GM12878 (cell line): ENCODE measurements at regions not wholly inside any gene's neighbourhood (a gene's known extent, or its start where the extent isn't known, plus 50 kb on each side); places are given as distances from the start of the nearest gene placed in this dataset.

ENCODE experiments used
- ATAC-seq: fragments of 200-7000 bp; cut with Tn5 transposase; 3 replicates; pipeline ENCODE4 v1.9.1; 2020; ENCODE audit warnings: mild to moderate bottlenecking, moderate library complexity
- BruUV-seq: library from RNA; stranded (reverse); fragments of 400-500 nt; replicated peaks from 2 replicates; lab custom pipeline; 2021; lab: Mats Ljungman, UMichigan
- CTCF ChIA-PET: fragments of 300-600 bp; sonication (Branson Sonifier 250); formaldehyde crosslinking; extraction: SDS; loops from one replicate; lab custom pipeline; 2021; ENCODE audit warnings: inconsistent platforms; lab: Yijun Ruan, JAX
- POLR2A ChIA-PET: fragments of 350-600 bp; formaldehyde crosslinking; extraction: SDS; loops from one replicate; lab custom pipeline; 2021; ENCODE audit warnings: inconsistent platforms; lab: Charles Lee
- RAD21 ChIA-PET: fragments of 300-600 bp; sonication (Branson Sonifier 250); formaldehyde crosslinking; loops from one replicate; lab custom pipeline; 2023; ENCODE audit warnings: antibody characterized with exemption; ENCODE audit not compliant: unreplicated experiment; lab: Charles Lee
- SMC1A ChIA-PET: fragments of 300-600 bp; sonication (Branson Sonifier 250); formaldehyde crosslinking; loops from one replicate; lab custom pipeline; 2023; ENCODE audit not compliant: unreplicated experiment, uncharacterized antibody; lab: Charles Lee
- DNase-seq: peaks from one replicate; pipeline ENCODE4 v3.0.0-alpha.2; 2011; ENCODE audit warnings: low read depth, low spot score
- FAIRE-seq: peaks from 3 replicates; lab custom pipeline; 2011; peaks lifted over from hg19 to GRCh38; lab: Jason Lieb, UNC
- H2AFZ ChIP-seq: 2 replicates; pipeline ENCODE4 v1.6.0; 2011; ENCODE audit warnings: low read depth, low read length, control low read depth; ENCODE audit not compliant: control insufficient read depth
- H3K27ac ChIP-seq: 2 replicates; pipeline ENCODE4 v1.5.1; 2011; ENCODE audit warnings: control low read depth; ENCODE audit not compliant: control insufficient read depth, insufficient read depth
- H3K27me3 ChIP-seq, 2 experiments: replicated peaks in 1 of 2; 2 replicates each; pipeline versions ENCODE4 v1.6.0 to v1.6.1; 2011; ENCODE audit warnings: low read length in 1 of 2; ENCODE audit not compliant: control insufficient read depth in 2 of 2, insufficient read depth in 2 of 2
- H3K36me3 ChIP-seq, 2 experiments: 2 replicates each; pipeline ENCODE4 v1.5.1; 2011; ENCODE audit warnings: low read length in 1 of 2; ENCODE audit not compliant: control insufficient read depth in 2 of 2, insufficient read depth in 2 of 2
- H3K4me1 ChIP-seq: 2 replicates; pipeline ENCODE4 v1.6.1; 2011; ENCODE audit warnings: mild to moderate bottlenecking, low read length, moderate library complexity, mixed read lengths; ENCODE audit not compliant: control insufficient read depth, insufficient read depth
- H3K4me2 ChIP-seq: 2 replicates; pipeline ENCODE4 v1.6.0; 2011; ENCODE audit warnings: control low read depth; ENCODE audit not compliant: control insufficient read depth, insufficient read depth
- H3K4me3 ChIP-seq: fragments of 200-600 bp; sonication (generic); 2 replicates; pipeline ENCODE4 v1.5.1; 2016
- H3K79me2 ChIP-seq: 2 replicates; pipeline ENCODE4 v1.6.0; 2011; ENCODE audit warnings: low read length; ENCODE audit not compliant: control insufficient read depth, insufficient read depth
- H3K9ac ChIP-seq: 2 replicates; pipeline ENCODE4 v1.8.0; 2011; ENCODE audit warnings: low read length, control low read depth, mixed read lengths; ENCODE audit not compliant: control insufficient read depth, insufficient read depth
- H3K9me3 ChIP-seq: replicated peaks from 3 replicates; pipeline ENCODE4 v1.5.1; 2011; ENCODE audit warnings: mild to moderate bottlenecking, low read length; ENCODE audit not compliant: control insufficient read depth, insufficient read depth
- H4K20me1 ChIP-seq: 2 replicates; pipeline ENCODE4 v1.6.0; 2011; ENCODE audit not compliant: control insufficient read depth, insufficient read depth
- CREB1 ChIP-seq: IDR thresholded peaks from 2 replicates; pipeline ENCODE4 v1.6.1; 2012; ENCODE audit warnings: low read depth, mild to moderate bottlenecking, inconsistent platforms
- CREM ChIP-seq: IDR thresholded peaks from 2 replicates; pipeline ENCODE4 v1.6.1; 2014; ENCODE audit warnings: antibody characterized with exemption, low read depth
- FOXM1 ChIP-seq: IDR thresholded peaks from 2 replicates; pipeline ENCODE4 v1.6.1; 2012; ENCODE audit warnings: low read depth, mild to moderate bottlenecking, inconsistent platforms, low read length, moderate library complexity
- IKZF1 ChIP-seq: fragments of 450-650 bp; conservative IDR thresholded peaks from 2 replicates; pipeline ENCODE4 v1.6.1; 2017; ENCODE audit warnings: antibody characterized with exemption, mild to moderate bottlenecking
- IKZF2 ChIP-seq, 2 experiments: fragments of 450-650 bp; IDR thresholded peaks; 2 replicates each; pipeline ENCODE4 v1.6.1; 2017; ENCODE audit warnings: mild to moderate bottlenecking in 2 of 2, moderate library complexity in 2 of 2
- IRF4 ChIP-seq: IDR thresholded peaks from 2 replicates; pipeline ENCODE4 v1.6.1; 2011; ENCODE audit warnings: low read depth, low read length
- NFXL1 ChIP-seq: fragments of 450-650 bp; IDR thresholded peaks from 2 replicates; pipeline ENCODE4 v1.6.1; 2017; ENCODE audit warnings: antibody characterized with exemption, mild to moderate bottlenecking, borderline replicate concordance
- NFYA ChIP-seq: IDR thresholded peaks from 2 replicates; pipeline ENCODE4 v1.6.1; 2011; ENCODE audit warnings: low read depth, mild to moderate bottlenecking, low read length, improper control_type of control experiment, borderline replicate concordance
- POLR2A ChIP-seq: IDR thresholded peaks from 2 replicates; pipeline ENCODE4 v1.6.1; 2011; ENCODE audit warnings: low read depth, mild to moderate bottlenecking, low read length
- POU2F2 ChIP-seq: IDR thresholded peaks from 3 replicates; pipeline ENCODE4 v1.6.1; 2011; ENCODE audit warnings: low read depth, mild to moderate bottlenecking, low read length, borderline replicate concordance
- RBBP5 ChIP-seq: fragments of 200-600 bp; sonication (generic); conservative IDR thresholded peaks from 2 replicates; pipeline ENCODE4 v1.6.1; 2016
- RELA ChIP-seq: fragments of 450-650 bp; IDR thresholded peaks from 2 replicates; pipeline ENCODE4 v1.8.0; 2014; ENCODE audit warnings: borderline replicate concordance; ENCODE audit not compliant: partially characterized antibody
- RFX5 ChIP-seq: IDR thresholded peaks from 2 replicates; pipeline ENCODE4 v1.6.1; 2011; ENCODE audit warnings: low read depth, low read length, improper control_type of control experiment
- RUNX3 ChIP-seq: IDR thresholded peaks from 2 replicates; pipeline ENCODE4 v1.6.1; 2012; ENCODE audit warnings: low read length, inconsistent platforms
- SPI1 ChIP-seq: IDR thresholded peaks from 2 replicates; pipeline ENCODE4 v1.6.1; 2011; ENCODE audit warnings: low read depth, mild to moderate bottlenecking, low read length, moderate library complexity, borderline replicate concordance; ENCODE audit not compliant: insufficient read depth
- ZNF207 ChIP-seq: fragments of 450-650 bp; IDR thresholded peaks from 2 replicates; pipeline ENCODE4 v1.6.1; 2014; ENCODE audit warnings: antibody characterized with exemption, mild to moderate bottlenecking, borderline replicate concordance
- WGBS: methylation state at CpG from one replicate; pipeline ENCODE4 v1.1.6; 2016; ENCODE audit warnings: low lambda C conversion rate; ENCODE audit not compliant: insufficient replicate concordance, insufficient coverage; ENCODE audit errors: missing lambda C conversion rate; 5-methylcytosine and 5-hydroxymethylcytosine counted together
- in situ Hi-C: fragments of 300-500 bp; cut with MboI; formaldehyde crosslinking; loops from 9 replicates; pipeline ENCODE4 v1.14.3; 2018; ENCODE audit warnings: mixed read lengths
- intact Hi-C: fragments of 100-400 bp; cut with micrococcal nuclease; formaldehyde crosslinking; loops from one replicate; pipeline ENCODE4 v1.14.2; 2022; ENCODE audit not compliant: unreplicated experiment
- TF ChIP-seq, protein P1 (sequence below): IDR thresholded peaks from 2 replicates; pipeline ENCODE4 v1.6.1; 2012; ENCODE audit warnings: low read depth, low read length, improper control_type of control experiment
- TF ChIP-seq, protein P2 (sequence below), 3 experiments: IDR thresholded peaks in 2 of 3; conservative IDR thresholded peaks in 1 of 3; 2 replicates each; pipeline ENCODE4 v1.5.1; 2011; ENCODE audit warnings: low read depth in 3 of 3, low read length in 3 of 3, mild to moderate bottlenecking in 3 of 3, control low read depth in 2 of 3, moderate library complexity in 2 of 3, inconsistent platforms in 1 of 3, mixed read lengths in 1 of 3; ENCODE audit not compliant: control insufficient read depth in 2 of 3, insufficient read depth in 1 of 3; ENCODE audit errors: extremely low read depth in 1 of 3
- TF ChIP-seq, protein P3 (sequence below): IDR thresholded peaks from 2 replicates; pipeline ENCODE4 v1.6.1; 2012; ENCODE audit warnings: low read depth, low read length, improper control_type of control experiment
- TF ChIP-seq, protein P4 (sequence below): fragments of 450-650 bp; IDR thresholded peaks from 2 replicates; pipeline ENCODE4 v1.6.1; 2017; ENCODE audit warnings: mild to moderate bottlenecking

DNA sequence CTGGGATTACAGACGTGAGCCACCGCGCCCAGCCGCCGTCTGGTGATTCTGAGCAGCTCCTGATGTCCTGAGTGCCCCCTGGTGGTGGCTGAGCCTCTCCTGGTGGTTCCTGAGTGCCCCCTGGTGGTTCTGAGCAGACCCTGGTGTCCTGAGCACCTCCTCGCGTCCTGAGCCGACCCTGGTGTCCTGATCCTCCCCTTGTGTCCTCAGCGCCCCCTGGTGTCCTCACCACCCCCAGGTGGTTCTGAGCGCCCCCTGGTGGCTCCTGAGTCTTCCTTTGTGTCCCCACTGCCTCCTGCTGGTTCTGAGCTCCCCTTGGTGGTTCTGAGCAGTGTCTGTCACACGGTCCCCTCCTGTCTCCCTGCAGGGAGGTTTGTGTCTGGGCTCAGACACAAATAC is 1304.9 kb downstream of the TMEM121 start:
- Histone ChIP-seq H2AFZ (no peak overlapping the region), H3K4me2 (no peak overlapping the region), H3K36me3 (no peaks in the 10 kb centered on the region), H3K79me2 (no peaks in the 10 kb centered on the region), H3K27ac (no peak overlapping the region), H3K9me3 (no peaks in the 10 kb centered on the region), H3K27me3 (no peaks in the 10 kb centered on the region), H3K4me1 (no peaks in the 10 kb centered on the region; the same call in 1 of the 2 replicates), H4K20me1 (no peaks in the 10 kb centered on the region), H3K9ac (no peak overlapping the region), H3K4me3 (no peak overlapping the region)
- ChIA-PET CTCF (interaction anchor here (0.6 to 9.1 kb wide), 48 partner anchors 10 to 521 kb away, joined by 3 to 435 read pairs (median 8); no protein-coding TSS in a partner anchor), RAD21 (interaction anchor here (0.7 to 2.2 kb wide), 15 partner anchors 9 to 302 kb away, joined by 3 to 84 read pairs (median 8); no protein-coding TSS in a partner anchor), SMC1A (interaction anchor here (0.7 to 2.8 kb wide), 14 partner anchors 9 to 168 kb away, joined by 3 to 60 read pairs (median 6); no protein-coding TSS in a partner anchor), POLR2A (interaction anchor here (0.9 to 1.8 kb wide), 3 partner anchors 12 to 41 kb away, joined by 3 to 9 read pairs (median 3); no protein-coding TSS in a partner anchor)
- in situ Hi-C loops (no loop called here), intact Hi-C loops (loop anchor here (2.0 to 5.0 kb wide), 2 partner anchors 21 to 39 kb away; no protein-coding TSS in a partner anchor)
- no TSS peak for BruUV-seq
- no peak for DNase-seq
- ATAC-seq, result peak; percentile 88
- FAIRE-seq, result peak; percentile 82
- WGBS, result 1% methylated on average over 11 of the region's 11 CpGs
- peak in 1 of 2 experiments; percentile 22; a peak in 1 of 4 replicates for TF ChIP-seq IKZF2 (IDR thresholded peaks at IDR 0.05)
- TF ChIP-seq, protein P1, sequence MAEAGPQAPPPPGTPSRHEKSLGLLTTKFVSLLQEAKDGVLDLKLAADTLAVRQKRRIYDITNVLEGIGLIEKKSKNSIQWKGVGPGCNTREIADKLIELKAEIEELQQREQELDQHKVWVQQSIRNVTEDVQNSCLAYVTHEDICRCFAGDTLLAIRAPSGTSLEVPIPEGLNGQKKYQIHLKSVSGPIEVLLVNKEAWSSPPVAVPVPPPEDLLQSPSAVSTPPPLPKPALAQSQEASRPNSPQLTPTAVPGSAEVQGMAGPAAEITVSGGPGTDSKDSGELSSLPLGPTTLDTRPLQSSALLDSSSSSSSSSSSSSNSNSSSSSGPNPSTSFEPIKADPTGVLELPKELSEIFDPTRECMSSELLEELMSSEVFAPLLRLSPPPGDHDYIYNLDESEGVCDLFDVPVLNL, result no peak
- peak; percentile 70 for TF ChIP-seq FOXM1
- no peak for TF ChIP-seq CREM
- 0 out of 2 replicates have a peak, but pooled peaks have one; percentile 8 for TF ChIP-seq IRF4
- TF ChIP-seq POU2F2, result no peak
- no peak for TF ChIP-seq SPI1
- no peak for TF ChIP-seq RBBP5
- TF ChIP-seq, protein P2, sequence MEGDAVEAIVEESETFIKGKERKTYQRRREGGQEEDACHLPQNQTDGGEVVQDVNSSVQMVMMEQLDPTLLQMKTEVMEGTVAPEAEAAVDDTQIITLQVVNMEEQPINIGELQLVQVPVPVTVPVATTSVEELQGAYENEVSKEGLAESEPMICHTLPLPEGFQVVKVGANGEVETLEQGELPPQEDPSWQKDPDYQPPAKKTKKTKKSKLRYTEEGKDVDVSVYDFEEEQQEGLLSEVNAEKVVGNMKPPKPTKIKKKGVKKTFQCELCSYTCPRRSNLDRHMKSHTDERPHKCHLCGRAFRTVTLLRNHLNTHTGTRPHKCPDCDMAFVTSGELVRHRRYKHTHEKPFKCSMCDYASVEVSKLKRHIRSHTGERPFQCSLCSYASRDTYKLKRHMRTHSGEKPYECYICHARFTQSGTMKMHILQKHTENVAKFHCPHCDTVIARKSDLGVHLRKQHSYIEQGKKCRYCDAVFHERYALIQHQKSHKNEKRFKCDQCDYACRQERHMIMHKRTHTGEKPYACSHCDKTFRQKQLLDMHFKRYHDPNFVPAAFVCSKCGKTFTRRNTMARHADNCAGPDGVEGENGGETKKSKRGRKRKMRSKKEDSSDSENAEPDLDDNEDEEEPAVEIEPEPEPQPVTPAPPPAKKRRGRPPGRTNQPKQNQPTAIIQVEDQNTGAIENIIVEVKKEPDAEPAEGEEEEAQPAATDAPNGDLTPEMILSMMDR (IDR thresholded peaks at IDR 0.05 in 2 of 3, conservative IDR thresholded peaks at IDR 0.05 in 1 of 3; ENCODE audit: control insufficient read depth in 2 of 3, extremely low read depth in 1 of 3, insufficient read depth in 1 of 3, low read depth in 3 of 3, low read length in 3 of 3), result peak; percentile 93 to 99 (median 96)
- no peak for TF ChIP-seq POLR2A
- TF ChIP-seq, protein P3, sequence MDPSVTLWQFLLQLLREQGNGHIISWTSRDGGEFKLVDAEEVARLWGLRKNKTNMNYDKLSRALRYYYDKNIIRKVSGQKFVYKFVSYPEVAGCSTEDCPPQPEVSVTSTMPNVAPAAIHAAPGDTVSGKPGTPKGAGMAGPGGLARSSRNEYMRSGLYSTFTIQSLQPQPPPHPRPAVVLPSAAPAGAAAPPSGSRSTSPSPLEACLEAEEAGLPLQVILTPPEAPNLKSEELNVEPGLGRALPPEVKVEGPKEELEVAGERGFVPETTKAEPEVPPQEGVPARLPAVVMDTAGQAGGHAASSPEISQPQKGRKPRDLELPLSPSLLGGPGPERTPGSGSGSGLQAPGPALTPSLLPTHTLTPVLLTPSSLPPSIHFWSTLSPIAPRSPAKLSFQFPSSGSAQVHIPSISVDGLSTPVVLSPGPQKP, result no peak
- peak; percentile 17; the same call in 1 of the 2 replicates for TF ChIP-seq IKZF1
- TF ChIP-seq, protein P4, sequence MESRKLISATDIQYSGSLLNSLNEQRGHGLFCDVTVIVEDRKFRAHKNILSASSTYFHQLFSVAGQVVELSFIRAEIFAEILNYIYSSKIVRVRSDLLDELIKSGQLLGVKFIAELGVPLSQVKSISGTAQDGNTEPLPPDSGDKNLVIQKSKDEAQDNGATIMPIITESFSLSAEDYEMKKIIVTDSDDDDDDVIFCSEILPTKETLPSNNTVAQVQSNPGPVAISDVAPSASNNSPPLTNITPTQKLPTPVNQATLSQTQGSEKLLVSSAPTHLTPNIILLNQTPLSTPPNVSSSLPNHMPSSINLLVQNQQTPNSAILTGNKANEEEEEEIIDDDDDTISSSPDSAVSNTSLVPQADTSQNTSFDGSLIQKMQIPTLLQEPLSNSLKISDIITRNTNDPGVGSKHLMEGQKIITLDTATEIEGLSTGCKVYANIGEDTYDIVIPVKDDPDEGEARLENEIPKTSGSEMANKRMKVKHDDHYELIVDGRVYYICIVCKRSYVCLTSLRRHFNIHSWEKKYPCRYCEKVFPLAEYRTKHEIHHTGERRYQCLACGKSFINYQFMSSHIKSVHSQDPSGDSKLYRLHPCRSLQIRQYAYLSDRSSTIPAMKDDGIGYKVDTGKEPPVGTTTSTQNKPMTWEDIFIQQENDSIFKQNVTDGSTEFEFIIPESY, result peak; percentile 99
- peak; percentile 16 for TF ChIP-seq RELA
- TF ChIP-seq RUNX3, result peak; percentile 36
- no peak for TF ChIP-seq RFX5
- 0 out of 2 replicates have a peak, but pooled peaks have one; percentile 13 for TF ChIP-seq NFYA
- no peak; the same call in 1 of the 2 replicates for TF ChIP-seq ZNF207
- 0 out of 2 replicates have a peak, but pooled peaks have one; percentile 44 for TF ChIP-seq CREB1
- TF ChIP-seq NFXL1, result no peak
